HCEC 1CT (cell line): ENCODE measurements at regions not wholly inside any gene's neighbourhood (a gene's known extent, or its start where the extent isn't known, plus 50 kb on each side); places are given as distances from the start of the nearest gene placed in this dataset.

Source experiments
- DNase-seq: peaks from one replicate; pipeline ENCODE4 v3.0.0-alpha.2; 2017

DNA sequence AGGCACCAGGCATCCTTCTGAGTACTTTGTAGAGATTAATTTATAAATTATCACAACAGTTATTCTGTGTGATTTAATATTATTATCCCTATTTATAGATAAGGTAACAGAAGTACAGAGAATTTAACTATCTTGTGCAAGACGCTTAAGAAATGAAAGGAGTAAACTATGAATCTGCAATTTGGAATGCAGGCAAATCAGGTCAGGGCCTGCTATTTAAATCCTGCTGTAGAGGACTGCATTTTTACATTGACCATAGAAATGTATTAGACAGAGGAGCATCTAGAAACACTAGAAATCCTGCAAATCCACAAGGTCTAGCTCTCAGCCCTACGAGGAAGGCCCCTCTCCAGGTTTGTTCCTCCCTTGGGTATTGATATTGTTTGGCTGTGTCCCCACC is 336.2 kb downstream of the ETS1 start:
- DNase-seq, result peak; percentile 63

GRCh38 chr11:128250482-128250881 is 336.9 kb downstream of the ETS1 start:
- no peak for DNase-seq

GRCh38 chr11:128246810-128247594 is 340.4 kb downstream of the ETS1 start:
- peak; percentile 50 for DNase-seq

DNA sequence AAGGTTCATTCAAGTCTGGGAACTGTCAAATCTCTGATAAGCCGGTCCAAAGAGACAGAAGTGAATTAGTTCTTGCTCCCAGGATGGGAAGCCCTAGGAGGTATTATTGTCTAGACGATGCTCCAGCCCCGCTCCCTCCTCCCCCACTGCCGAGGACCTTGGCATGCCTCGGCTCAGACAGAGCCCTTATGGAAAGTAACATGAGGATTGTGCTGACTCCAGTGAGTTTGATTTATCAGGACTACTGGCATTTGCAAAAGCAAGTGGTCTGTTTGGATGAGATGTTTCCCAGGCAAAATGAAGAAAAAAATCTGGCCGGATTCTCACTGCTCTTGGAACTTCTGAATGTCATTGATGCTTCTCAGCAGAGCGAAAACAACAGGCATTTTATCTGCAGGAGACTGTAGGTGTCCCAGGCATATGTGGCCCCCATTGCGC is 341.0 kb downstream of the ETS1 start:
- DNase-seq, result no peak

- no peak for DNase-seq
Measured at GRCh38 chr11:128244871-128245270, 342.5 kb downstream of the ETS1 start.

DNA sequence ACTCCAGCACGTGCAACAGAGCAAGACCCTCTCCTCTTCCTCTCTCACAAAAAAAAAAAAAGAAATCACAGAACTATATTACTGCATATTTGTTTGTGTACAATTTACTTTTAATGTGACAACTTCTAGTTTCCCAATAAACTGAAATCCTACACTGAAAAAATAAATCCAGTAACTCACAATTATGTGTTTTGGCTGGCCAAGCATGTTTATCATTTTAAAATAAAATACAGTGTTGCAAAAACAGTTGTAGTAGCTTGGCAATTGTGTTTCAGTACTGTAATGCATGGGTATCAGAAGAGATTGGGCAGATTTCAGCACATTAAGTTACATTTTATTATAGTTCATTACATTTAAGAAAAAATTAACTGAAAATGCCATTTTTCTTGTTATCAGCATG is 344.9 kb downstream of the ETS1 start:
- DNase-seq, result no peak

DNA sequence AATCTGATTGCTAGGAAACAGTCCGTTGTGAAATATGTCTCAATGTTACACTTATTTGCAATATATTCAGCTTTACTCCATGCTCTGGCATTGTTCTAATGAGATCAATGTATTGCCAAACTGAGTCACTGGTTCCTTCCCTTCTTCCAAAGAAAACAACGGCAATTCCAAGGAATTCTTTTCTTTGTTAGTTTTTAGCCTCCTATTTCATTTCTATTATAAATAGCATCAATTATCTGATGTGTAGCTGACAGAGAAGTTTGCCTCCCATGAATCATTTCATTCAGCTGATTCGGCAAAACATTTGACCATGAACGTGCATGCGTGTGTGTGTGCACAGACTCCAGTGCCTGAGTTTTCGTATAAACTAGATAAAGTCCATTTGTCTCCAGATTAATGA is 346.8 kb downstream of the ETS1 start:
- peak; percentile 13 for DNase-seq

DNA sequence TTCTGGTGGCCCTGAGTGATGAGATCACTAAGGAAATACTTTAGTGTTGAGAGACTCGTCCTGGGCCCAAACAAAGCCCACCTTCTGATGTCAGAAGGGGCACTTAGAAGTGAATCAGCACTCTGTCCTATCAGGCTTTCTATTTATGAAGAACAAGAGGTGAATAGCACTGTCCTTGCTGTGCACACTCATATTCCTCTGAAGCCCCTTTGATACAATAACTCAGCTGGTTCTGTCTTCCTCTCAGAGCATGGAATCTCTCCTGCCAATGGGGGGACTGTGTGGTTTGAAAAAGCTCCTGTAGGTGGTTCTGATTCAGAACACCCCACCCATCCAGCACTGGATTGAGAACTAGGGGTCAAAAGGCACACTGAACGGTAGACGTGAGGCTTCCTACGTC is 348.1 kb downstream of the ETS1 start:
- no peak for DNase-seq

DNA sequence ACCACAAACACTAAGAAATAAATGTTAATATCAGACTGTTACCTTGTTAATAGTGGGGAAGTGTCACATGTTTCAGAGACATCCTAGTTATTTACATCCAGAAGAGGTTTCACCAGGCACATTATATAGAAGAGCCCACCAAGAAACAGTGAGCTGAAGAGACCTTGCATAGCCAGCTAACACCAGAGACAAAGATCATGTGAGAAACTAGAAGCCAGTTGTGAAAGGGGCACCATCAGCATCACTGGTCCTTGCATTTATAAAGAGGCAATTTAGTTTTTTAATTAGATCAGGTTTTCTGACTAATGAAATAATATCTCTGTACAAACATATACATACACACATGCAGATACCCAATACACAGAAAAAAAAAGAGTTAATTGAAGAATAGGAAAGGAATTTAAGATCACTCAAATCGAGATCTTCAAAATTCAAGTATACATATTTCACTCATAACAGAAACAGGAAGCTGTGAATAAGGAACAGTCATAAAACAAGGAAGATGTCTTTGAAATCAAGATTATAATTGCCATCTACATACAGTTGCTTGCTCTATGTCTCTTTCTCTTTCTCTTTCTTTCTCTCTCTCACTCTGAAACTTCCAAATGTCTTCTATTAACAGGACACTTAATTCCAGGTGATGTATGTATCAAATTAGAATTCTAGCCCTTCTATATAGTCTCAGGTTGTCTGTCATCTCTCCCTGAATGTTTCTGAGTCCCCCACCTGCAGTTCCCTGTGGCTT is 348.7 kb downstream of the ETS1 start:
- DNase-seq, result no peak

- DNase-seq, result no peak
Measured at GRCh38 chr11:128236506-128237498, 350.6 kb downstream of the ETS1 start.

DNA sequence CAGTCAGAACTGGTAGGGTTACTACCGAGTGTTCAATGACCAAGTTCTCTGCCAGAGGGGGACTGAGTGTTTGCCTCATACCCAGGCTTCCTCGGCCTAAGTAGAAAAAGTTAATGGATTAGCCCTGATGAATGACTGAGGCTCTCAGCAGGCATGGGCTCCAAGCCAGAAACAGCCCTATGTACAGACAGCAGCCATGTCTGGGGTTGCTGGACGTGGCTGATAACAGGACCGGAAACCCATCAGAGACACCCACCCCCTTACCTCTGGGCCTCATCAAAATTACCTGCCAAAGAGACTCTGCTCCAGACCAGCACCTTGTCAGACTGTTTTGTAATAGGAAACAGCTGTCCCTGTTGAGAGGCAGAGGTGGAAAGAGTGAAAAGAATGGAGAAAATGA is 351.4 kb downstream of the ETS1 start:
- DNase-seq, result no peak

DNA sequence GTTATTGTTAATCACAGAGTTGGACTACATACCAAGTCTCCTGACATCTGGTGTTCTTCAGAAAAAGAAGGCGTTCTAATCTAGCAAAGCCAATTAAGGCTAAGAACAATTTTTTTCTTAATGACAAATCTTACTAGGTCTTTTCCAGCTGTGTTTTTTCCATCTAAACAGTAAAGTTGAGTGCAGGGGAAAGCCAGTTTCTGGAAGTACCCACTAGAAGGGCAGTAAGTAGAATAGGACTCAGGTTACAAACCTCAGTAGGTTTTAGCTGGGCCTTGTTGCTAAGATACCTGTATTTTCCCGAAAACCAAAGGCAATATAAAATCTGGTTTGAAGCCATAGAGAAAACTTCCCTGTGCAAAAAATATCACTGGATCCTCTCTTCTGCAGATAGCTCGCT is 351.9 kb downstream of the ETS1 start:
- DNase-seq, result no peak

GRCh38 chr11:128234143-128234542 is 353.2 kb downstream of the ETS1 start:
- DNase-seq, result no peak

- DNase-seq, result no peak
Measured at GRCh38 chr11:128232588-128232987, 354.8 kb downstream of the ETS1 start.

DNA sequence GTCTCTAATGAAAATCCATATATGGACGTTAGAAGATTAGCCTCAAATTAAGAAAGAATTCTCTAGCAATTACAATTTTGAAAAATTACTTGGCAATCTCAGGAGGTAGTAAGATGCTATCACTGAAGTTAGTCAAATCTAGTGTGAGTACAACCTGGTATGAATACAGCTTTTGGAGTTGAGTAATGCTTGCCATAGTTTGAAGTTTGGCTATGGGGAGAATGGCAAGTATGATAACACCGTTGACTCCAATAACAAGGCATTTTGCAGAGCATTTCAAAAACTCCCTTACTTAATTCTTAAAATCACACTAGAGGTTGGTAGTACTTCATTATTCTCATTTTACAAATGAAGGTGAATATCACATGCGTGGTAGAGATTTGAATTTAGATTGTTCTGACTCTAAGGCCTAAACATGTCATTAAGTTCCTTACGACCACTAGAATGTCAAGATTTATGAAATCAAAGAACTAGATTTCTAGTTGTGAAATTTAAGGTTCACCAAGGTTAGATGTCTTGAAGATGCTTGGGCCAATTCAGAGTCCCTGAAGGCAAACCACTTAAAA is 355.4 kb downstream of the ETS1 start:
- no peak for DNase-seq

GRCh38 chr11:128227466-128227865 is 359.9 kb downstream of the ETS1 start:
- DNase-seq, result no peak

DNA sequence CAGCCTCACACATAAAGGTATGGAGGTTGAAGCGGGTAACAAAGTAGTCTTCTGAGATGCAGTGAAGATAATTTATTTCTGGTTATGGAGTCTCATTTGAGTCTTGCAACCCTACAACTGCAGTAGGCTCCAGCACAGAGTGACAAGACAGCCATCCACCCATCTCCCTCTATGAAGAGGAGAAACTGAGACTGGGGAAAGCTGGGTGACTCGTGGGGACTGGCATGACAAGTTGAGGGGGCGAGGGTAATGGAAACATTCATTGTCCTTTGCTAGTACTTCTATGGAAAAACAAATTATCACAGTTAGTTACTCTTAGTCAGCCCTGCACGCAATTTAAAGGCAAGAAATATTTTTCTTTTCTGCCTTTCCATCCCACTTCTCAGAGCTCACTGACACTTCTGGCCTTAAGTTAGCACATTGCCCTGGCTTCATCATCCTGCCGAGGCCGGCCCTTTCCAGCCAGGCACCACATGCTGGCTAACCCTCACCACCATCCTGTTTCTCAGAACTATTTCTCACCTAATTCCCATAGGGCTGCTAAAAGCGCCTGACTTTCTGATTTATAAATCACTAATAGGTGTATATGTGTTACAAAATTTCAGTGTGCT is 361.1 kb downstream of the ETS1 start:
- DNase-seq, result no peak

GRCh38 chr11:128222245-128222884 is 365.0 kb downstream of the ETS1 start:
- no peak for DNase-seq

DNA sequence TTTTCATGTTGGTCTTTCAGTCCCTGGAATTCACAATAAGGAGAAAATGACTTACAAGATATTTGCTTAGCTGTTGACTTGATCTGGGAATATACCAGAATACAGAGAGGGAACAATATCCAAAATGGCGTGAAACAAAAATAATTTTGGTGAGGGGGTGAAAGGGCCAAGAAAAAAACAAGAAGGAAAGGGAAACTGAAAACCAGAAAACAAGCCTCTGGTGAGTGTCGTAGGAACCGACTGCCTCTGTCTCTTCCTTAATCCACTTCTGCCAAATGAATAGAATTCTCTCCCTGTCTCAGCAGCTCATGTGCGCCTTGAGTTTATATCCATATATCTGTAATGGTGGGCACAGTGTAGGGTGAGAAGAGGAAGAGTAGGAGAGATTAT is 367.6 kb downstream of the ETS1 start:
- no peak for DNase-seq

GRCh38 chr11:128216198-128216597 is 371.2 kb downstream of the ETS1 start:
- DNase-seq, result no peak

DNA sequence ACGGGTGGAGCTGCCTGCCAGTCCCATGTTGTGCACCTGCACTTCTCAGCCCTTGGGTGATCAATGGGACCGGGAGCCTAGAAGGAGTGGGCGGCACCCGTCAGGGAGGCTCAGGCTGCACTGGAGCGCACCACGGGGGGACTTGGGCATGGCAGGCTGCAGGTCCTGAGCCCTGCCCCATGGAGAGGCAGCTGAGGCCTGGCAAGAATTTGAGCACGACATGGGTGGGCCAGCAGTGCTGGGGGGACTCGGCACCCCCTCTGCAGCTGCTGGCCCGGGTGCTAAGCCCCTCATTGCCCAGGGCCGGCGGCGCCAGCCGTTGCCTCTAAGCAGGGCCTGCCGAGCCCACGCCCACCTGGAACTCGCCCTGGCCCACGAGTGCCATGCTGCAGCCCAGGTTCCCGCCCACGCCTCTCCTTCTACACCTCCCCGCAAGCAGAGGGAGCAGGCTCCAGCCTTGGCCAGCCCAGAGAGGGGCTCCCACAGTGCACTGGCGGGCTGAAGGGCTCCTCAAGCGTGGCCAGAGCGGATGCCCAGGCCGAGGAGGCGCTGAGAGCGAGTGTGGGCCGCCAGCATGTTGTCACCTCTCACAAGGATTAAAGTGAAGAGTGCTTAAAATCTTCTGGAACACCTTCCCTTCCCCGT is 372.0 kb downstream of the ETS1 start:
- no peak for DNase-seq
